Body of pancreas (tissue), 4 donors: ENCODE measurements at regions not wholly inside any gene's neighbourhood (a gene's known extent, or its start where the extent isn't known, plus 50 kb on each side); places are given as distances from the start of the nearest gene placed in this dataset.
"Not testable (repeated sequence)": the region's sequence is repeated elsewhere in the genome, so short reads cannot be mapped to it uniquely, and the experiment has no call there.

ENCODE experiments used
- ATAC-seq: fragments of 150-250 bp; one replicate; pipeline ENCODE4 v1.9.1; 2016
- DNase-seq, 4 donors: peaks; one replicate each; pipeline ENCODE4 v3.0.0-alpha.2; 2019
- H3K27ac ChIP-seq, 4 donors: fragments of 200-600 bp; sonication (generic); 1 replicate in 3 of 4; 2 replicates in 1 of 4; pipeline versions ENCODE4 v1.5.1 to v1.6.1; 2016 to 2019; ENCODE audit warnings: mild to moderate bottlenecking in 1 of 4, mixed read lengths in 1 of 4, moderate library complexity in 1 of 4
- H3K27me3 ChIP-seq, 2 donors: fragments of 200-600 bp; sonication (generic); one replicate each; pipeline ENCODE4 v1.6.0; 2016; ENCODE audit warnings: mild to moderate bottlenecking in 1 of 2
- H3K36me3 ChIP-seq, 2 donors: fragments of 200-600 bp; sonication (generic); replicated peaks in 1 of 2; 2 replicates each; pipeline ENCODE4 v1.5.1; 2016; ENCODE audit warnings: low read depth in 2 of 2; ENCODE audit not compliant: insufficient read depth in 1 of 2
- H3K4me1 ChIP-seq: fragments of 200-600 bp; sonication (generic); one replicate; pipeline ENCODE4 v1.6.0; 2016
- H3K4me3 ChIP-seq, 2 donors: fragments of 200-600 bp; sonication (generic); 1 replicate in 1 of 2; 2 replicates in 1 of 2; pipeline ENCODE4 v1.5.1; 2016 to 2019
- H3K9me3 ChIP-seq, 3 donors: fragments of 200-600 bp; sonication (generic); 1 replicate in 2 of 3; 2 replicates in 1 of 3; pipeline ENCODE4 v1.5.1; 2016
- WGBS, 2 donors: methylation state at CpG; one replicate each; pipeline ENCODE4 v1.1.5; 2017; 5-methylcytosine and 5-hydroxymethylcytosine counted together
- intact Hi-C: fragments of 100-400 bp; cut with DNase I; formaldehyde crosslinking; loops from one replicate; pipeline ENCODE4 v1.15.1; 2023

- intact Hi-C loops, H3K27me3 ChIP-seq, H3K4me1 ChIP-seq, H3K27ac ChIP-seq, H3K36me3 ChIP-seq, H3K9me3 ChIP-seq, H3K4me3 ChIP-seq, DNase-seq: not testable (repeated sequence)
- peak; percentile 86 for ATAC-seq
- WGBS, 2 donors = no CpG with 5 or more reads among the region's 2 CpGs
Observed at GRCh38 chrY:25152322-25152721, 100.4 kb upstream of the BPY2C start.

GRCh38 chrY:25148007-25148406 is 96.1 kb upstream of the BPY2C start:
- not testable (repeated sequence) for H3K27ac ChIP-seq

GRCh38 chrY:25132139-25132849 is 80.4 kb upstream of the BPY2C start:
- ATAC-seq, H3K36me3 ChIP-seq, H3K9me3 ChIP-seq, H3K4me1 ChIP-seq, H3K27me3 ChIP-seq, DNase-seq, H3K27ac ChIP-seq, H3K4me3 ChIP-seq, intact Hi-C loops: not testable (repeated sequence)
- whole genome bisulfite sequencing, 2 donors = no CpG with 5 or more reads among the region's 3 CpGs

More at GRCh38 chrY:25148007-25148406, 96.1 kb upstream of the BPY2C start:
- DNase-seq, intact Hi-C loops, H3K36me3 ChIP-seq, H3K4me3 ChIP-seq, H3K4me1 ChIP-seq, H3K9me3 ChIP-seq, H3K27me3 ChIP-seq: not testable (repeated sequence)
- peak; percentile 65 for ATAC-seq
- WGBS, 2 donors = no CpG with 5 or more reads among the region's 1 CpG

GRCh38 chrY:25120897-25121296 is 69.0 kb upstream of the BPY2C start:
- H3K4me3 ChIP-seq, H3K9me3 ChIP-seq, H3K27me3 ChIP-seq, H3K27ac ChIP-seq, H3K36me3 ChIP-seq, DNase-seq, intact Hi-C loops, H3K4me1 ChIP-seq: not testable (repeated sequence)
- ATAC-seq = peak; percentile 94
- no CpG with 5 or more reads among the region's 3 CpGs for WGBS, 2 donors

GRCh38 chrY:25108180-25108579 is 56.3 kb upstream of the BPY2C start:
- H3K4me3 ChIP-seq, DNase-seq, H3K36me3 ChIP-seq, H3K9me3 ChIP-seq, H3K27ac ChIP-seq, H3K27me3 ChIP-seq, H3K4me1 ChIP-seq, intact Hi-C loops: not testable (repeated sequence)
- ATAC-seq = peak; percentile 96
- WGBS, 2 donors = no CpG with 5 or more reads among the region's 3 CpGs
